GM12878 (cell line): ENCODE measurements at regions not wholly inside any gene's neighbourhood (a gene's known extent, or its start where the extent isn't known, plus 50 kb on each side); places are given as distances from the start of the nearest gene placed in this dataset.

Experiments
- MEF2A ChIP-seq: IDR thresholded peaks from 2 replicates; pipeline ENCODE4 v1.6.1; 2011; ENCODE audit warnings: low read depth, mild to moderate bottlenecking, low read length, moderate library complexity; ENCODE audit not compliant: insufficient read depth
- NFYB ChIP-seq: IDR thresholded peaks from 2 replicates; pipeline ENCODE4 v1.6.1; 2011; ENCODE audit warnings: low read depth, mild to moderate bottlenecking, low read length, improper control_type of control experiment, moderate library complexity; ENCODE audit not compliant: insufficient read depth
- POLR2A ChIP-seq: IDR thresholded peaks from 2 replicates; pipeline ENCODE4 v1.6.1; 2011; ENCODE audit warnings: low read depth, mild to moderate bottlenecking, low read length
- POU2F2 ChIP-seq: IDR thresholded peaks from 3 replicates; pipeline ENCODE4 v1.6.1; 2011; ENCODE audit warnings: low read depth, mild to moderate bottlenecking, low read length, borderline replicate concordance
- RAD21 ChIP-seq: IDR thresholded peaks from 2 replicates; pipeline ENCODE4 v1.6.1; 2011; ENCODE audit warnings: mild to moderate bottlenecking, low read depth, low read length, moderate library complexity; ENCODE audit not compliant: insufficient read depth
- WRNIP1 ChIP-seq: IDR thresholded peaks from 2 replicates; pipeline ENCODE4 v1.6.1; 2011; ENCODE audit warnings: low read depth, low read length, improper control_type of control experiment, borderline replicate concordance
- ZNF207 ChIP-seq: fragments of 450-650 bp; IDR thresholded peaks from 2 replicates; pipeline ENCODE4 v1.6.1; 2014; ENCODE audit warnings: antibody characterized with exemption, mild to moderate bottlenecking, borderline replicate concordance
- ZNF274 ChIP-seq: IDR thresholded peaks from one replicate; pipeline ENCODE4 v1.8.0; 2011; ENCODE audit not compliant: insufficient read length, insufficient read depth
- ZZZ3 ChIP-seq: IDR thresholded peaks from 2 replicates; pipeline ENCODE4 v1.6.1; 2011; ENCODE audit warnings: low read depth; ENCODE audit not compliant: control insufficient read depth, insufficient read length
- TF ChIP-seq, protein P1 (sequence below): IDR thresholded peaks from 2 replicates; pipeline ENCODE4 v1.6.1; 2012; ENCODE audit warnings: mild to moderate bottlenecking, low read depth, low read length
- TF ChIP-seq, protein P2 (sequence below), 3 experiments: IDR thresholded peaks in 2 of 3; conservative IDR thresholded peaks in 1 of 3; 2 replicates each; pipeline ENCODE4 v1.5.1; 2011; ENCODE audit warnings: low read depth in 3 of 3, low read length in 3 of 3, mild to moderate bottlenecking in 3 of 3, control low read depth in 2 of 3, moderate library complexity in 2 of 3, inconsistent platforms in 1 of 3, mixed read lengths in 1 of 3; ENCODE audit not compliant: control insufficient read depth in 2 of 3, insufficient read depth in 1 of 3; ENCODE audit errors: extremely low read depth in 1 of 3

DNA sequence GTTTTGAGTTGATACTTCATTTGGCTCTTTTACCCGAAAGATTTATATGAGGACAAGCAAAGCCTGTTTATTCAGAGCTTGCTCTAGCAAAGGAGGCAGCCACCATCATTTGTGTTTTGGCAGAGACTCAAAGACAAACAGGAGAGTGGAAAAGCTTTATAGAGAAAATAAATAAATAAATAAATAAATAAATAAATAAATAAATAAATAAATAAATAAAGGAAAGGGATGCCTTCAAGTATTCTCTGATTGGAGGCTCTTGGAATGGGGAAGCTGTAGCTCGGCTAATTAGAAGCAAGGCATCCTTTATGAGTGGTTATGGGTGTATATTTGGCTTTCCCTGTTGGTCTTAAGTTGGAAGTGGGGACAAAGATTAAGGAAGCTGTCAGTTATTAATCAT lies 229.8 kb downstream of the RASSF9 start:
- TF ChIP-seq WRNIP1 (no peak), ZNF274 (no peak), POU2F2 (no peak), MEF2A (no peak), ZNF207 (no peak), RAD21 (no peak), ZZZ3 (no peak), NFYB (no peak), POLR2A (no peak)
- TF ChIP-seq, protein P1, sequence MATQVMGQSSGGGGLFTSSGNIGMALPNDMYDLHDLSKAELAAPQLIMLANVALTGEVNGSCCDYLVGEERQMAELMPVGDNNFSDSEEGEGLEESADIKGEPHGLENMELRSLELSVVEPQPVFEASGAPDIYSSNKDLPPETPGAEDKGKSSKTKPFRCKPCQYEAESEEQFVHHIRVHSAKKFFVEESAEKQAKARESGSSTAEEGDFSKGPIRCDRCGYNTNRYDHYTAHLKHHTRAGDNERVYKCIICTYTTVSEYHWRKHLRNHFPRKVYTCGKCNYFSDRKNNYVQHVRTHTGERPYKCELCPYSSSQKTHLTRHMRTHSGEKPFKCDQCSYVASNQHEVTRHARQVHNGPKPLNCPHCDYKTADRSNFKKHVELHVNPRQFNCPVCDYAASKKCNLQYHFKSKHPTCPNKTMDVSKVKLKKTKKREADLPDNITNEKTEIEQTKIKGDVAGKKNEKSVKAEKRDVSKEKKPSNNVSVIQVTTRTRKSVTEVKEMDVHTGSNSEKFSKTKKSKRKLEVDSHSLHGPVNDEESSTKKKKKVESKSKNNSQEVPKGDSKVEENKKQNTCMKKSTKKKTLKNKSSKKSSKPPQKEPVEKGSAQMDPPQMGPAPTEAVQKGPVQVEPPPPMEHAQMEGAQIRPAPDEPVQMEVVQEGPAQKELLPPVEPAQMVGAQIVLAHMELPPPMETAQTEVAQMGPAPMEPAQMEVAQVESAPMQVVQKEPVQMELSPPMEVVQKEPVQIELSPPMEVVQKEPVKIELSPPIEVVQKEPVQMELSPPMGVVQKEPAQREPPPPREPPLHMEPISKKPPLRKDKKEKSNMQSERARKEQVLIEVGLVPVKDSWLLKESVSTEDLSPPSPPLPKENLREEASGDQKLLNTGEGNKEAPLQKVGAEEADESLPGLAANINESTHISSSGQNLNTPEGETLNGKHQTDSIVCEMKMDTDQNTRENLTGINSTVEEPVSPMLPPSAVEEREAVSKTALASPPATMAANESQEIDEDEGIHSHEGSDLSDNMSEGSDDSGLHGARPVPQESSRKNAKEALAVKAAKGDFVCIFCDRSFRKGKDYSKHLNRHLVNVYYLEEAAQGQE, result no peak
- TF ChIP-seq, protein P2, sequence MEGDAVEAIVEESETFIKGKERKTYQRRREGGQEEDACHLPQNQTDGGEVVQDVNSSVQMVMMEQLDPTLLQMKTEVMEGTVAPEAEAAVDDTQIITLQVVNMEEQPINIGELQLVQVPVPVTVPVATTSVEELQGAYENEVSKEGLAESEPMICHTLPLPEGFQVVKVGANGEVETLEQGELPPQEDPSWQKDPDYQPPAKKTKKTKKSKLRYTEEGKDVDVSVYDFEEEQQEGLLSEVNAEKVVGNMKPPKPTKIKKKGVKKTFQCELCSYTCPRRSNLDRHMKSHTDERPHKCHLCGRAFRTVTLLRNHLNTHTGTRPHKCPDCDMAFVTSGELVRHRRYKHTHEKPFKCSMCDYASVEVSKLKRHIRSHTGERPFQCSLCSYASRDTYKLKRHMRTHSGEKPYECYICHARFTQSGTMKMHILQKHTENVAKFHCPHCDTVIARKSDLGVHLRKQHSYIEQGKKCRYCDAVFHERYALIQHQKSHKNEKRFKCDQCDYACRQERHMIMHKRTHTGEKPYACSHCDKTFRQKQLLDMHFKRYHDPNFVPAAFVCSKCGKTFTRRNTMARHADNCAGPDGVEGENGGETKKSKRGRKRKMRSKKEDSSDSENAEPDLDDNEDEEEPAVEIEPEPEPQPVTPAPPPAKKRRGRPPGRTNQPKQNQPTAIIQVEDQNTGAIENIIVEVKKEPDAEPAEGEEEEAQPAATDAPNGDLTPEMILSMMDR (IDR thresholded peaks at IDR 0.05 in 2 of 3, conservative IDR thresholded peaks at IDR 0.05 in 1 of 3; ENCODE audit: control insufficient read depth in 2 of 3, extremely low read depth in 1 of 3, insufficient read depth in 1 of 3, low read depth in 3 of 3, low read length in 3 of 3), result no peak
